Central memory CD8-positive, alpha-beta T cell (primary cell): ENCODE measurements at regions not wholly inside any gene's neighbourhood (a gene's known extent, or its start where the extent isn't known, plus 50 kb on each side); places are given as distances from the start of the nearest gene placed in this dataset.

Source experiments
- ATAC-seq: fragments of 150-1000 bp; cut with Tn5 transposase; replicated peaks from 2 replicates; pipeline ENCODE4 v1.10.0; 2022; ENCODE audit warnings: mild to moderate bottlenecking, moderate FRiP score, moderate number of reproducible peaks; ENCODE audit not compliant: poor library complexity, severe bottlenecking; ENCODE audit errors: extremely low read depth
- DNase-seq, 2 donors: peaks; one replicate each; pipeline ENCODE4 v3.0.0; 2021; ENCODE audit warnings: low spot score in 2 of 2
- H3K27ac Mint-ChIP-seq: one replicate; pipeline ENCODE4 v1.8.0; 2022; ENCODE audit warnings: low read depth, mild to moderate bottlenecking, moderate library complexity, mixed read lengths
- H3K27me3 Mint-ChIP-seq: one replicate; pipeline ENCODE4 v1.8.0; 2022; ENCODE audit warnings: mixed read lengths
- H3K36me3 Mint-ChIP-seq: one replicate; pipeline ENCODE4 v1.8.0; 2022; ENCODE audit warnings: mild to moderate bottlenecking, moderate library complexity, mixed read lengths; ENCODE audit not compliant: insufficient read depth
- H3K4me1 Mint-ChIP-seq: one replicate; pipeline ENCODE4 v1.8.0; 2022; ENCODE audit warnings: mixed read lengths
- H3K4me3 Mint-ChIP-seq: one replicate; pipeline ENCODE4 v1.8.0; 2022; ENCODE audit warnings: mild to moderate bottlenecking, moderate library complexity, mixed read lengths
- H3K9me3 Mint-ChIP-seq: one replicate; pipeline ENCODE4 v1.8.0; 2022; ENCODE audit warnings: mixed read lengths

GRCh38 chr15:53323191-53323590, 436.3 kb downstream of the WDR72 start:
- DNase-seq = no peak
- Mint-ChIP-seq H3K4me3 (no peak overlapping the region), H3K36me3 (no peaks in the 10 kb centered on the region), H3K4me1 (no peaks in the 10 kb centered on the region), H3K27ac (no peak overlapping the region), H3K9me3 (peaks cover 14% of the 10 kb centered on the region), H3K27me3 (no peaks in the 10 kb centered on the region)
- ATAC-seq = no peak

DNA sequence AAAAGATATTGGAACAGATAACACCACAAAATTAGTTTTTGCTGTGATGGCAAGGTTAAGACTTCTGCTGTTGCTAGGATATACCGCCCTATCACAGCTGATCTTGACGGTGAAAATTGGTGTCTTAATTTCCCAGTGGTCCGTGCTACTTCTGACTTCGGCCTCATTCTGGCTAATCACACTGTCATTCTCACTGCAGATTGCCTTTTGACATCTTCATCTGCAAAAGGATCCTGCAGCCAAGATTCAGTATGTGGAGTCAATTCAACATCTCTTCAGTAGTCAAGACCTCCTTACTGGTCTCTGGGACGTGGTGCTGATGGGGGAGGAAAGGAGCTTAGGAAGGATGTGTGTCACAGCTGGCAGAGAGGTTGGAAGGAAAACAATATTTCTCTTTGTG, 438.6 kb downstream of the WDR72 start:
- no peaks in the 10 kb centered on the region for H3K36me3 Mint-ChIP-seq
- no peak overlapping the region for H3K27ac Mint-ChIP-seq
- no peaks in the 10 kb centered on the region for H3K4me1 Mint-ChIP-seq
- H3K4me3 Mint-ChIP-seq = no peak overlapping the region
- H3K27me3 Mint-ChIP-seq = no peaks in the 10 kb centered on the region
- ATAC-seq (no peak), DNase-seq (no peak)
- peaks cover 14% of the 10 kb centered on the region for H3K9me3 Mint-ChIP-seq

- ATAC-seq (no peak), DNase-seq (no peak)
- Mint-ChIP-seq H3K9me3 (no peaks in the 10 kb centered on the region), H3K36me3 (no peaks in the 10 kb centered on the region), H3K27me3 (no peaks in the 10 kb centered on the region), H3K4me3 (no peak overlapping the region), H3K4me1 (no peaks in the 10 kb centered on the region), H3K27ac (no peak overlapping the region)
Measured at GRCh38 chr15:53312707-53313106, 446.8 kb downstream of the WDR72 start.

GRCh38 chr15:53310709-53311108, 448.8 kb downstream of the WDR72 start:
- no peak for DNase-seq
- no peak for ATAC-seq
- no peak overlapping the region for H3K27ac Mint-ChIP-seq
- no peaks in the 10 kb centered on the region for H3K36me3 Mint-ChIP-seq
- H3K4me1 Mint-ChIP-seq = no peaks in the 10 kb centered on the region
- H3K9me3 Mint-ChIP-seq = no peaks in the 10 kb centered on the region
- no peak overlapping the region for H3K4me3 Mint-ChIP-seq
- H3K27me3 Mint-ChIP-seq = no peaks in the 10 kb centered on the region

- Mint-ChIP-seq H3K9me3 (no peaks in the 10 kb centered on the region), H3K4me1 (no peaks in the 10 kb centered on the region), H3K4me3 (no peak overlapping the region), H3K36me3 (no peaks in the 10 kb centered on the region), H3K27me3 (no peaks in the 10 kb centered on the region), H3K27ac (no peak overlapping the region)
- ATAC-seq = no peak
- DNase-seq = no peak
Measured at GRCh38 chr15:53307952-53308624, 451.4 kb downstream of the WDR72 start.

- DNase-seq (no peak), ATAC-seq (no peak)
- no peaks in the 10 kb centered on the region for H3K36me3 Mint-ChIP-seq
- peaks cover 9% of the 10 kb centered on the region for H3K9me3 Mint-ChIP-seq
- H3K4me3 Mint-ChIP-seq = no peak overlapping the region
- no peaks in the 10 kb centered on the region for H3K4me1 Mint-ChIP-seq
- H3K27ac Mint-ChIP-seq = no peak overlapping the region
- no peaks in the 10 kb centered on the region for H3K27me3 Mint-ChIP-seq
Measured at GRCh38 chr15:53305554-53305953, 453.9 kb downstream of the WDR72 start.

GRCh38 chr15:53305101-53305500, 454.4 kb downstream of the WDR72 start:
- Mint-ChIP-seq H3K36me3 (no peaks in the 10 kb centered on the region), H3K9me3 (peaks cover 9% of the 10 kb centered on the region), H3K4me1 (no peaks in the 10 kb centered on the region), H3K27me3 (no peaks in the 10 kb centered on the region), H3K27ac (no peak overlapping the region), H3K4me3 (no peak overlapping the region)
- DNase-seq (no peak), ATAC-seq (no peak)

- no peak for ATAC-seq
- Mint-ChIP-seq H3K4me3 (no peak overlapping the region), H3K9me3 (peaks cover 9% of the 10 kb centered on the region), H3K4me1 (no peaks in the 10 kb centered on the region), H3K27me3 (no peaks in the 10 kb centered on the region), H3K36me3 (no peaks in the 10 kb centered on the region), H3K27ac (no peak overlapping the region)
- DNase-seq = no peak
Measured at GRCh38 chr15:53297828-53298227, 461.6 kb downstream of the WDR72 start.

GRCh38 chr15:53296603-53297002, 462.9 kb downstream of the WDR72 start:
- no peaks in the 10 kb centered on the region for H3K36me3 Mint-ChIP-seq
- ATAC-seq = no peak
- no peaks in the 10 kb centered on the region for H3K4me1 Mint-ChIP-seq
- no peaks in the 10 kb centered on the region for H3K27me3 Mint-ChIP-seq
- DNase-seq = no peak
- H3K9me3 Mint-ChIP-seq = peaks cover 5% of the 10 kb centered on the region
- no peak overlapping the region for H3K27ac Mint-ChIP-seq
- no peak overlapping the region for H3K4me3 Mint-ChIP-seq

DNA sequence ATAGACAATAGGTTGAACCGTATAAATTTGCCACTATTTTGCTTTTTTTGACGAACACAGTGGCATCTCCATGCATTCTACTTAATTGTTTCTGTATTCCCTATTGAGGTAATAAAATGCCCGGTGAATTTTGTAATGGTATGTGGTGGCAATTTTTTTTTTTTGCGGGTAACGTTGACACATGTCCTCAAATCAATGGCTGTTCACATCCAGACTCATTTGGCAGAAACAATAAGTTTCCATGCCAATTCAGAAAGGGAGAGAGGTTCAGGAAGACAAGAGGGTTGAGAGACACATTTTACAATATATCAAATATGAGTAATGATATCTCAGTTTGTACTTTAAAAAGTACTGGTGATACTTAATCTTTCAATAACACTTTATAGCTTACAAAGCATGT, 463.9 kb downstream of the WDR72 start:
- Mint-ChIP-seq H3K27ac (no peak overlapping the region), H3K27me3 (no peaks in the 10 kb centered on the region), H3K36me3 (no peaks in the 10 kb centered on the region), H3K4me1 (no peaks in the 10 kb centered on the region), H3K9me3 (no peaks in the 10 kb centered on the region), H3K4me3 (no peak overlapping the region)
- ATAC-seq (no peak), DNase-seq (no peak)

DNA sequence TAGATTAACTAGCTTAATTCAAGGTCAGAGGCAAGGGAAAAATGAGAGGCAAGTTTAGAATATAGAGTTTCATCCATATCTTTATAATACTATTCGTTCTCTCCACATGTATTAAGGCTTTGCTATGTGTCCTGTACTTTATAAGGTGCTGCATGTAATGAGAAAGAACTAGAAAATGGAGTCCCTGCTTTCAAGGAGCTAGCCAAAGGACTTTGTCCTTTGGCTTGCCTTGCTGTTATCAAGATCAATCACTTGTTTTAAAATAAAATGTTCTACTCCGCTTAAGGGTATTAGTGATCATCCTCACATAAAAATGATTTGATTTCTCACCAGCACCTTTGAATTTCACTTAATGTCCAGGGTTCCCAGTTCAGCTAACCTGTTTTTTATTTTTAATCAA, 470.9 kb downstream of the WDR72 start:
- Mint-ChIP-seq H3K27me3 (no peaks in the 10 kb centered on the region), H3K9me3 (peaks cover 4% of the 10 kb centered on the region), H3K36me3 (no peaks in the 10 kb centered on the region), H3K4me3 (no peak overlapping the region), H3K4me1 (no peaks in the 10 kb centered on the region), H3K27ac (no peak overlapping the region)
- no peak for ATAC-seq
- no peak for DNase-seq

DNA sequence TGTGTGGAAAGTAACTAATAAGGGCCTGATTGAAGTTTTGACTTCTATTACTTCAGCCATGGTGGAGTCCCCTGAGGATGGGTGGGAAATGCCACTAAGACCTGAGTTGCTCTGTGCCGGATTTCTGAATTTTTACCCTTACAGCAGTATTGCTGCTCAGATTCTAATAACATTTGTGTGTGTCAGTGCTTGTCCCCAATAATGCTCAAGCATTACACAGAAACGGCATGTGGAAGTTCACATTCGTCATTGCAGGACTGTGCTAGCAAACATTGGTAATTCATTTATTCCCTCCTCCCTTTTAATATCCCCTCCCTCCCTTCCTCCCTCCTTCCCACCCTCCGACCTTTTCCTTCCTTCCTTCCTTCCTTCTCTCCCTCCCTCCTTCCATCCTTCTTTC, 484.5 kb upstream of the ONECUT1 start:
- ATAC-seq = no peak
- Mint-ChIP-seq H3K27me3 (no peaks in the 10 kb centered on the region), H3K4me3 (no peak overlapping the region), H3K4me1 (no peaks in the 10 kb centered on the region), H3K27ac (no peak overlapping the region), H3K36me3 (peaks cover 2% of the 10 kb centered on the region), H3K9me3 (peaks cover 34% of the 10 kb centered on the region)
- no peak for DNase-seq

- Mint-ChIP-seq H3K27ac (no peak overlapping the region), H3K9me3 (peaks cover 27% of the 10 kb centered on the region), H3K4me1 (no peaks in the 10 kb centered on the region), H3K27me3 (no peaks in the 10 kb centered on the region), H3K36me3 (peaks cover 2% of the 10 kb centered on the region), H3K4me3 (no peak overlapping the region)
- no peak for ATAC-seq
- DNase-seq = no peak
Measured at GRCh38 chr15:53272116-53272515, 482.0 kb upstream of the ONECUT1 start.

DNA sequence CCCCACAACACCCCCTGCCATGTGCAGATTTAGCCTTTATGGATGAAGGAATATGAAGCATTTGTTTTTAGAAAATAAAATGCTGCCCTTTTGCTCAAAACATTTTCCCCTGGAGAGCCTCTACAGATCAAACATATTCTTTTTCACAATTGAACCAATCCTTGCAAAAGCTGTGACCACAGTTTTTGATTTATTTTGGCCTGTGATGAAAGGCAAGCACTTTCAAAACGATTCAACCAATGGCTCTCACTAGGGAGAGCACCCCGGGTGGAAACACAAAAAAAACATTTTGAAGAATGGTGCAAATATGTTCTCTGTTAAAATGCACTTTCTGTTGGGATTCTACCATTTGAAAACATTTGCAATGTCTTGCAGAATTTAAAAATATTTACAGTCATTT, 476.0 kb upstream of the ONECUT1 start:
- Mint-ChIP-seq H3K27me3 (no peaks in the 10 kb centered on the region), H3K36me3 (peaks cover 2% of the 10 kb centered on the region)
- DNase-seq = no peak

More for the DNA sequence above, 476.0 kb upstream of the ONECUT1 start:
- Mint-ChIP-seq H3K4me1 (no peaks in the 10 kb centered on the region), H3K9me3 (peaks cover 10% of the 10 kb centered on the region), H3K4me3 (no peak overlapping the region), H3K27ac (no peak overlapping the region)
- ATAC-seq = no peak
